NB4 (cell line): ENCODE measurements at regions not wholly inside any gene's neighbourhood (a gene's known extent, or its start where the extent isn't known, plus 50 kb on each side); places are given as distances from the start of the nearest gene placed in this dataset.

Source experiments
- DNase-seq: peaks from one replicate; pipeline ENCODE4 v3.0.0; 2010; ENCODE audit warnings: low read depth
- H3K4me3 ChIP-seq: one replicate; pipeline ENCODE4 v1.5.1; 2011; ENCODE audit warnings: mild to moderate bottlenecking, low read depth, low read length, moderate library complexity
- MYC ChIP-seq: IDR thresholded peaks from 2 replicates; pipeline ENCODE4 v1.6.1; 2011; ENCODE audit warnings: low read depth, low read length
- POLR2A ChIP-seq: IDR thresholded peaks from 2 replicates; pipeline ENCODE4 v1.6.1; 2011; ENCODE audit warnings: mild to moderate bottlenecking; ENCODE audit not compliant: insufficient read length; ENCODE audit errors: extremely low read depth
- TF ChIP-seq, protein P1 (sequence below): IDR thresholded peaks from 2 replicates; pipeline ENCODE4 v1.6.1; 2011; ENCODE audit warnings: low read depth, low read length
- TF ChIP-seq, protein P2 (sequence below): IDR thresholded peaks from one replicate; pipeline ENCODE4 v1.5.1; 2012; ENCODE audit warnings: low read depth, low read length

DNA sequence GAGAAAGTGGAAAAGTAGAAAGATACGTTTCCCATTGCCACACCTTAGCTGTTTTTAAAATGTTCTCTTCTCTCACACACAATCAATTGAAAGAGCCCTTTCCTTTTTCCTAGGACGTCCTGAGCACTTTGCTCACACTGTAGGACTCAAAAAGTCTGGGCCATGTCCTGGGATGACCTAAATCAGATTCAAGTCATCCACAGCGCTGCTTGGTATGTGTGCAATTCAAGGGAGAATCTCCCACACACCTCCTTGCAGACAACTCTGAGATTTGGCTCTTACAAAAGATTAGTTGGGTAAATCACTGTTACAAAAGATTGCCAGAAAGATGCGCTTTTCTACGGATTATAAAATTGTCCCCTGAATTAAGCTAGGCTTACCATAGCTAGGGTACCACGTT lies 130.1 kb downstream of the RNASET2 start:
- TF ChIP-seq, protein P1, sequence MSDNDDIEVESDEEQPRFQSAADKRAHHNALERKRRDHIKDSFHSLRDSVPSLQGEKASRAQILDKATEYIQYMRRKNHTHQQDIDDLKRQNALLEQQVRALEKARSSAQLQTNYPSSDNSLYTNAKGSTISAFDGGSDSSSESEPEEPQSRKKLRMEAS: no peak
- TF ChIP-seq, protein P2, sequence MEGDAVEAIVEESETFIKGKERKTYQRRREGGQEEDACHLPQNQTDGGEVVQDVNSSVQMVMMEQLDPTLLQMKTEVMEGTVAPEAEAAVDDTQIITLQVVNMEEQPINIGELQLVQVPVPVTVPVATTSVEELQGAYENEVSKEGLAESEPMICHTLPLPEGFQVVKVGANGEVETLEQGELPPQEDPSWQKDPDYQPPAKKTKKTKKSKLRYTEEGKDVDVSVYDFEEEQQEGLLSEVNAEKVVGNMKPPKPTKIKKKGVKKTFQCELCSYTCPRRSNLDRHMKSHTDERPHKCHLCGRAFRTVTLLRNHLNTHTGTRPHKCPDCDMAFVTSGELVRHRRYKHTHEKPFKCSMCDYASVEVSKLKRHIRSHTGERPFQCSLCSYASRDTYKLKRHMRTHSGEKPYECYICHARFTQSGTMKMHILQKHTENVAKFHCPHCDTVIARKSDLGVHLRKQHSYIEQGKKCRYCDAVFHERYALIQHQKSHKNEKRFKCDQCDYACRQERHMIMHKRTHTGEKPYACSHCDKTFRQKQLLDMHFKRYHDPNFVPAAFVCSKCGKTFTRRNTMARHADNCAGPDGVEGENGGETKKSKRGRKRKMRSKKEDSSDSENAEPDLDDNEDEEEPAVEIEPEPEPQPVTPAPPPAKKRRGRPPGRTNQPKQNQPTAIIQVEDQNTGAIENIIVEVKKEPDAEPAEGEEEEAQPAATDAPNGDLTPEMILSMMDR: no peak
- TF ChIP-seq POLR2A: no peak
- DNase-seq: no peak

DNA sequence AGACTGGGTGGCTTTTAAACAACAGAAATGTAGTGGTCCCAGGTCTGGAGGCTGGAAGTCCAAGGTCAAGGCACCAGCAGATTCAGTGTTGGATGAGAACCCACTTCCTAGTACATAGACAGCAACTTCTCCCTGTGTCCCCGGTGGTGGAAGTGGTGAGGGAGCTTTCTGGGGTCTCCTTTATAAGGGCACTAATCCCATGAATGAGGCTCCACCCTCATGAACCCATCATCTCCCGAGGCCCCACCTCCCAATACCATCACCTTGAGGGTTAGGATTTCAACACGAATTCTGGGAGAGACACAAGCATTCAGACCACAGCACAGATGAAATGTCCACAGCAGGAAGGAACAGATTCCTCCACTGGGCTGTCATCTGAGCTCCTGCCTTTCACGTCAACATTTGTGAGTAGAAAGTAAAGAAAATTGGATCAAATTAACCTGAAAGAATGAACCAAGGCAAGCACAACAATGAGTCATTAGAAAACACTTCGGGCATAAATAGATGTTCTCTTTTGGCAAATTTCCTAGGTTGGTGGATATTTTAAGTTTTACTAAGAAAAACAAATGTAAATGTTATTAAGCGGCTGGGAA lies 130.7 kb downstream of the RNASET2 start:
- TF ChIP-seq, protein P1: no peak
- TF ChIP-seq, protein P2: no peak
- TF ChIP-seq MYC: no peak
- H3K4me3 ChIP-seq: no peak overlapping the region
- DNase-seq: no peak

More for the DNA sequence above, 130.1 kb downstream of the RNASET2 start:
- no peak overlapping the region for H3K4me3 ChIP-seq

DNA sequence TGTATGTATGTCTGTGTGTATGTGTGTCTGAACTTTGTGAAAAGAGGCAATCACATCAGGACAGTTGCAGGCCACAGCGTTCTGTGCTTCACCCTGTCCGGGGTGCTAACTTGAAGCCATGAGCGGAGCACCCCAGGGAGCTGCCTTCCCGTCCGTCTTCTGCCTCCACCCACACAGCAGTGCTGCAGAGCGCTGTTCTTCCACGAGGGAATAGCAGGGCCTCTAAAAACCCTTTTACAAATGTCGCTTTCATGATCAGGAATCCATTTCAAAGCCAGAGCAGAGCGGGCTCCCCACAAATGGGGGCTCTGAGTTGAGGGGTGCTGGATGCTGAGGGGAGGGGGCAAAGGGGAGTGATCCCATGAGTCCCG lies 131.5 kb downstream of the RNASET2 start:
- DNase-seq: no peak
- no peak overlapping the region for H3K4me3 ChIP-seq
- TF ChIP-seq, protein P2: no peak
- TF ChIP-seq, protein P1: no peak
- no peak for TF ChIP-seq POLR2A
- TF ChIP-seq MYC: no peak

DNA sequence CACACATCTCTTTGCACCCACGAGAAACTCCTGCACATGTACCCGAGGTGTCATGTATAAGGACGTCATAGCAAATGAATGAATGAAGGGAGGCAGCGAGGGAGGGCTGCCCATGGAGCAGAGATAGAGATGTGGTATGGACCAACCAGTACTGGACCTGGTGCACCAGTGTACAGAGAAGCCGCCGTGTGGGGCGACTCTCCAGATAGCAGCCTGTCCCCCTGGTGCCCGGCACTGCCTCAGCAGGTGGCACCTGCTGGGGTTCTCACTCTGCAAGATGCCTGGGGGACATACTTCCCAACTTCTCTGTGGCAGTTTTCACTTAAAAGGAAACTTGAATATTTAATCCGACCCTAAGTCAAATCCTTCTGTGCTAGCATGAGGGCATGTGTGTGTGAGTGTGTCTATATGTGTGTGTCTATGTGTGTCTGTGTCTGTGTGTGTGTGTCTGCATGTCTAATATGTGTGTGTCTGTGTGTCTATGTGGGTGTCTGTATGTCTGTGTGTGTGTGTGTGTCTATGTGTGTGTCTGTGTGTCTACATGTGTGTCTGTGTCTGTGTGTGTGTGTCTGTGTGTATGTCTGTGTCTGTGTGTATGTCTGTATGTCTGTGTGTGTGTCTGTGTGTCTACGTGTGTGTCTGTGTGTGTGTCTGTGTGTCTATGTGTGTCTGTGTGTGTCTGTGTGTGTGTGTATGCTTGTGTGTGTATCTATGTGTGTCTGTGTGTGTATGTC lies 132.0 kb downstream of the RNASET2 start:
- TF ChIP-seq, protein P2: no peak
- TF ChIP-seq, protein P1: no peak
- TF ChIP-seq MYC: no peak
- no peak for TF ChIP-seq POLR2A
- DNase-seq: no peak
- no peak overlapping the region for H3K4me3 ChIP-seq

DNA sequence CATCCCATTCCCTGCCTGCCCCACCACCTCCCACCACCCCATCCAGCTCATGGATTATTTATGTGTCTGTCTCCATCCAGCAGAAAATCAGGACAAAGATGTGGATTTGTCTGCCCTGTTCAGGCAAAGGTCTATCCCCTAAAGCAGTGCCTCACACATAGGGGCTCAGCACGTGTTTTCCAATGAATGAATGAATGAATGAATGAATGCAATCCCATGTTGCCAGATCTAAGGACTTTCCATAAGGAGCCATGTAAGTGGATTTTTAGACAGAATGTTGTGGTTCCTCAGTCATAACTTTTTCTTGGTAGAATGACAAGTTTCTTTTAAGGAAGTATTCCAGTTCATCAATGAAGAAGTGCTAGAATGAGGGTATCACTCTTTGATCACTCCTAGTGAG lies 133.7 kb downstream of the RNASET2 start:
- DNase-seq: no peak
- H3K4me3 ChIP-seq: no peak overlapping the region
- TF ChIP-seq, protein P2: no peak
- no peak for TF ChIP-seq POLR2A
- TF ChIP-seq, protein P1: no peak
- no peak for TF ChIP-seq MYC

DNA sequence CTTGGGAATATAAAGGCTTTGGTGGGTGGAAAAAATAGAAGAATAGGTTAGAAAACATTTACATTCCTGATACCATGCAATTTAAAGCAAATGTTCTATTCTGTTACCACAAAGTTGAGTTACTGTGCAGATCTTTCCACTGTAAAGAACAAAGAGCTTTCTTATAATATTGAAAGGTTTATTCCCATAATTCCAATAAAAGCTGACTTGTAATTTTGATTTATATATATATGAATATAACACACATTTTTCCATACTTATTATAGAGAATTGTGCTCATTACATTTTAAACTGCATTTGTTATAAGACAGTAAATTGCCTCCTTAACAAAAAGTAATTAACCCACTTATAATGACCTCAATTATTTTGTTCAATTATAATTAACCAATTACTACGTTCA lies 135.9 kb downstream of the RNASET2 start:
- no peak for DNase-seq
- H3K4me3 ChIP-seq: no peak overlapping the region
- TF ChIP-seq, protein P1: no peak
- TF ChIP-seq, protein P2: no peak
- TF ChIP-seq POLR2A (no peak), MYC (no peak)
